ENCODE measurements at regions not wholly inside any gene's neighbourhood (a gene's known extent, or its start where the extent isn't known, plus 50 kb on each side); places are given as distances from the start of the nearest gene placed in this dataset.
A peak's percentile ranks its signal among the peaks of the same experiment; 100 is the strongest.

DNA sequence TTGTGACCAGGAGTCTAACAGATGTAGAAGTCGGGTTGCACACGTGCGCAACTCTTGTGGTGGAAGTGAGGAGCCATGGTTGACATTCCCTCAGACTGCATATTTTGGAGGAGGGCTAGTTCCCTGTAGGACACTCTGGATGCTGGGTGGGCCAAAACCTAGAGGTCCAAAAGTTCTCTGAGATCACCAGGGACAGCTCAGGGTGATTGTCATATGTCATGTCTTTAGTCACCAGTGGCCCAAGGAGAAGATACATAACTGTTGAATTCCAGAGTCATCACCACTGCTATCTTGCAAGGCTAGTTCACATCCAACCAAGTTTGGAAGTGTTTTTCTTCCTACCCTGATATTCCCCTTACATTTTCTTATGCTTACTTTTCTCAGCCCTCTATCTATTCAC lies 95.2 kb upstream of the C3orf80 start:
- H3K27ac ChIP-seq (ENCODE audit: low read depth, low read length, poor library complexity, severe bottlenecking) = no peak overlapping the region
- H3K4me2 ChIP-seq (ENCODE audit: low read length) = peak overlapping the region; percentile 56
- H3K9me3 ChIP-seq (ENCODE audit: low read length) = no peaks in the 10 kb centered on the region
- H3K9me2 ChIP-seq (ENCODE audit: insufficient read depth, low read length) = no peaks in the 10 kb centered on the region
- peaks cover 12% of the 10 kb centered on the region for H3K4me1 ChIP-seq (ENCODE audit: insufficient read depth, low read length, poor library complexity, severe bottlenecking)
- no peak for TF ChIP-seq EZH2phosphoT487 (IDR thresholded peaks at IDR 0.05; ENCODE audit: borderline replicate concordance, low read depth, low read length)
- TF ChIP-seq CTCF (conservative IDR thresholded peaks at IDR 0.05; ENCODE audit: low read length) = no peak
- H4K20me1 ChIP-seq (ENCODE audit: insufficient read depth, low read length) = no peaks in the 10 kb centered on the region
- no peaks in the 10 kb centered on the region for H3K36me3 ChIP-seq (ENCODE audit: insufficient read depth, low read length)
- no peak overlapping the region for H3K4me3 ChIP-seq (ENCODE audit: low read depth, low read length, poor library complexity, severe bottlenecking)
- no peaks in the 10 kb centered on the region for H3K79me2 ChIP-seq (ENCODE audit: insufficient read depth, low read depth, low read length)
- BruUV-seq (replicated peaks) = no TSS peak
- peak overlapping the region; percentile 84 for H2AFZ ChIP-seq (ENCODE audit: low read length)
- POLR2A ChIA-PET = interaction anchor here (0.6 kb wide), 1 partner anchor 14 kb away, joined by 3 read pairs; no protein-coding TSS in a partner anchor
- CTCF ChIA-PET (ENCODE audit: unreplicated experiment) = interaction anchor here (0.5 kb wide), 1 partner anchor 1725 kb away, joined by 4 read pairs; no protein-coding TSS in a partner anchor
- no peak for DNase-seq (ENCODE audit: low spot score)
- intact Hi-C loops (cut with micrococcal nuclease; ENCODE audit: unreplicated experiment) = no loop called here

DNA sequence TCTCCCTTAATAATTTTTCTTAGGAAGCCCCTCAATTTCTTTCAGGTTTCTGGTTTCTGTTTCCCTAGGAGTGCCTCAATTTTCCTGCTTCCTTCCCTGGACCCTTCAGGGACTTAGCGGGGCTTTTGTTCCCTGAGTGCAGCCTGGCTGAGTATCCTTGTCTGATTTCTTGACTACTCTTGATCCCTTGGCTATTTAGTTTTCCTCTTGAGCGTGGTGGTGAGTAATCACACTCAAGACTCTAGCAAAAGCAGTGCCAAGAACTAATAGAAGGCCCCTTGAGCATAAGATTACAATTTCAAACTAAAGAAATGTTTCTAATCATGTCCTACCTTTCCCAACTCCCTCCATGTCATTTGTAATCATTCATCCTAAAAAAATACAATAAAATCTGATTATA lies 94.3 kb upstream of the C3orf80 start:
- peaks cover 12% of the 10 kb centered on the region for H3K4me1 ChIP-seq (ENCODE audit: insufficient read depth, low read length, poor library complexity, severe bottlenecking)
- DNase-seq (ENCODE audit: low spot score) = no peak
- H2AFZ ChIP-seq (ENCODE audit: low read length) = no peak overlapping the region
- no peaks in the 10 kb centered on the region for H3K36me3 ChIP-seq (ENCODE audit: insufficient read depth, low read length)
- no peak for TF ChIP-seq EZH2phosphoT487 (IDR thresholded peaks at IDR 0.05; ENCODE audit: borderline replicate concordance, low read depth, low read length)
- no peak for TF ChIP-seq CTCF (conservative IDR thresholded peaks at IDR 0.05; ENCODE audit: low read length)
- intact Hi-C loops (cut with micrococcal nuclease; ENCODE audit: unreplicated experiment) = no loop called here
- no peak overlapping the region for H3K4me2 ChIP-seq (ENCODE audit: low read length)
- CTCF ChIA-PET (ENCODE audit: unreplicated experiment) = no interaction called here
- no peaks in the 10 kb centered on the region for H3K79me2 ChIP-seq (ENCODE audit: insufficient read depth, low read depth, low read length)
- no peaks in the 10 kb centered on the region for H4K20me1 ChIP-seq (ENCODE audit: insufficient read depth, low read length)
- no peaks in the 10 kb centered on the region for H3K9me3 ChIP-seq (ENCODE audit: low read length)
- H3K9me2 ChIP-seq (ENCODE audit: insufficient read depth, low read length) = no peaks in the 10 kb centered on the region
- POLR2A ChIA-PET = no interaction called here
- no peak overlapping the region for H3K27ac ChIP-seq (ENCODE audit: low read depth, low read length, poor library complexity, severe bottlenecking)
- no TSS peak for BruUV-seq (replicated peaks)
- H3K4me3 ChIP-seq (ENCODE audit: low read depth, low read length, poor library complexity, severe bottlenecking) = no peak overlapping the region

DNA sequence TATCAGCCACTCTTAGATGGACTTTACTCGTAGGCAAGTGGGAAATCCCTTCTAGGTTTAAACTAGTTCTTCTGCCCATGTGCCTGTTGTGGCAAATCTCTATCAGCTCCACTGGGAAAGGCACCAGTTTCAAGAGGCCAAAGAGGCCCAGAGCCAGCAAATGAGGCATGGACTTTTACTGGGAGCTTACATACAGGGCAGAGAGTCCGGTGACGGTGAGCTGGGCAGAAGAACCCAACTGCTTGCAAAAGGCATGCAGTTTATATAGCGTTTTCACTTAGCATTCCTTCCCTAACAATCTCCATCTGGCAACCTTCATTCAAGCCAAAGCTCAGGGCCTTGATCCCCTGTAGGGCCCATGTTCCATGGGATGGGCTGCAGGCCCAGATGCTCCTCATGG lies 93.0 kb upstream of the C3orf80 start:
- Histone ChIP-seq H2AFZ (ENCODE audit: low read length) (no peak overlapping the region), H3K4me3 (ENCODE audit: low read depth, low read length, poor library complexity, severe bottlenecking) (no peak overlapping the region), H3K79me2 (ENCODE audit: insufficient read depth, low read depth, low read length) (no peaks in the 10 kb centered on the region), H3K27ac (ENCODE audit: low read depth, low read length, poor library complexity, severe bottlenecking) (no peak overlapping the region), H4K20me1 (ENCODE audit: insufficient read depth, low read length) (no peaks in the 10 kb centered on the region), H3K36me3 (ENCODE audit: insufficient read depth, low read length) (no peaks in the 10 kb centered on the region), H3K4me1 (ENCODE audit: insufficient read depth, low read length, poor library complexity, severe bottlenecking) (peaks cover 17% of the 10 kb centered on the region), H3K9me2 (ENCODE audit: insufficient read depth, low read length) (no peaks in the 10 kb centered on the region), H3K4me2 (ENCODE audit: low read length) (no peak overlapping the region), H3K9me3 (ENCODE audit: low read length) (no peaks in the 10 kb centered on the region)
- intact Hi-C loops (cut with micrococcal nuclease; ENCODE audit: unreplicated experiment) = no loop called here
- CTCF ChIA-PET (ENCODE audit: unreplicated experiment) = no interaction called here
- BruUV-seq (replicated peaks) = no TSS peak
- TF ChIP-seq EZH2phosphoT487 (IDR thresholded peaks at IDR 0.05; ENCODE audit: borderline replicate concordance, low read depth, low read length) (no peak), CTCF (conservative IDR thresholded peaks at IDR 0.05; ENCODE audit: low read length) (no peak)
- POLR2A ChIA-PET = interaction anchor here (0.6 kb wide), 1 partner anchor 16 kb away, joined by 5 read pairs; no protein-coding TSS in a partner anchor
- no peak for DNase-seq (ENCODE audit: low spot score)
